HG02798 (cell line): ENCODE measurements at regions not wholly inside any gene's neighbourhood (a gene's known extent, or its start where the extent isn't known, plus 50 kb on each side); places are given as distances from the start of the nearest gene placed in this dataset.
"Not testable (repeated sequence)": the region's sequence is repeated elsewhere in the genome, so short reads cannot be mapped to it uniquely, and the experiment has no call there.

Source experiments
- ATAC-seq: cut with Tn5 transposase; IDR thresholded peaks from one replicate; pipeline ENCODE4 v1.9.1; 2021; ENCODE audit warnings: mild to moderate bottlenecking; ENCODE audit not compliant: unreplicated experiment, poor library complexity

DNA sequence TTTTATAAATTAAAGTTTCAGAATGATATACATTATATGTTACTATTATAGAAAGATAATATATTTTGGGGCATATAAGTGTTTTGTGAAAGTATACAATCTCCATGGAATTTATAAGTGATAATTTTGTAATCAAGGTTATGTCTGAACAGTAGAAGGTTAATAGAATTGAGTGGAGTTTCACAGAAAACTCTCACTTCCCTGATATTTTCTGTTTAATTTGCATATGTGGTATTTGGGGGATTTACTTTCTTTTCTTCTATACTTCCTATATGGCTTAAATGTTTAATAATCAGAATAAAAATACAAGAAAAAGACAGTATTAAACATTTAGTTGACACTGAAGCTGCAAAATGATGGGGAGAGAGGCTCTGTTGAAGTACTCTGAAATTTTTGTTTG is 848.5 kb downstream of the DACH1 start:
- ATAC-seq, result no peak

DNA sequence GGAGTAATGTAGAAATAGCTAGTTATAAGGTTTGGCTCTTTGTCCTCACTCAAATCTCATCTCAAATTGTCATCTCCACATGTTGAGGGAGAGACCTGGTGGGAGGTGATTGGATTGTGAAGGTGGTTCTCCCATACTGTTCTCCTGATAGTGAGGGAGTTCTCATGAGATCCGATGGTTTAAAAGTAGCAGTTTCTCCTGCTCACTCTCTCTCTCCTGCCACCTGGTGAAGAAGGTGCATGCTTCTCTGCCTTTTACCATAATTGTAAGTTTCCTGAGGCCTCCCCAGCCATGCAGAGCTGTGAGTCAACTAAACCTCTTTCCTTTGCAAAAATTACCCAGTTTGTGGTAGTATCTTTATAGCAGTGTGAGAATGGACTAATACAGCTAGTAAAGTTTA is 849.4 kb downstream of the DACH1 start:
- ATAC-seq, result no peak

DNA sequence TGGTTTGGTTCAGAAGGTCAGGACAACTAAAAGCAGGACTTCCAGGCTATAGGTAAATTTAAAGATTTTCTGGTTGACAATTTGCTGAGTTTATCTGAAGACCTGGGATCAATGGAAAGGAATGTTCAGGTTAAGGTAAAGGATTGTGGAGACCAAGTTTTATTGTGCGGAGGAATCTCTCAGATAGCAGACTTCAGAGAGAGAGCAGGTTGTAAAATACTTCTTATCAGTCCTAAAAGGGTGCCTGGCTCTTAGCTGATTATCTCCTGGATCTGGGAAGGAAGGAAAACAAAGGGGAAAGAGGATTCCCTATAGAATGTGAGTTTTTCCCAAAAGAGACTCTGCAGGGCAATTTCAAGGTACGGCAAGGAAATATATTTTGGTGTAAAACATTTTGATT is 851.5 kb downstream of the DACH1 start:
- no peak for ATAC-seq

DNA sequence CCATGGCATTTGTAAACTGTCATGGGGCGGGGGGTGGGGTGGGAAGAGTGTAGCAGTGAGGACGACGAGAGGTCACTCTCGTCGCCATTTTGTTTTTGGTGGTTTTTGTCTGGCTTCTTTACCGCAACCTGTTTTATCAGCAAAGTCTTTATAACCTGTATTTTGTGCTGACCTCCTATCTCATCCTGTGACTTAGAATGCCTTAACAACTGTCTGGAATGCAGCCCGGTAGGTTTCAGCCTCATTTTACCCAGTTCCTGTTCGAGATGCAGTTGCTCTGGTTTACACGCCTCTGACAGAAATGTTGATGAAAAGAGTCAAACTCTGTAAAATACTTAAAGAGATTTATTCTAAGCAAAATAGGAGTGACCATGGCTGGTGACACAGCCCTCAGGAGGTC is 852.0 kb downstream of the DACH1 start:
- ATAC-seq, result no peak

DNA sequence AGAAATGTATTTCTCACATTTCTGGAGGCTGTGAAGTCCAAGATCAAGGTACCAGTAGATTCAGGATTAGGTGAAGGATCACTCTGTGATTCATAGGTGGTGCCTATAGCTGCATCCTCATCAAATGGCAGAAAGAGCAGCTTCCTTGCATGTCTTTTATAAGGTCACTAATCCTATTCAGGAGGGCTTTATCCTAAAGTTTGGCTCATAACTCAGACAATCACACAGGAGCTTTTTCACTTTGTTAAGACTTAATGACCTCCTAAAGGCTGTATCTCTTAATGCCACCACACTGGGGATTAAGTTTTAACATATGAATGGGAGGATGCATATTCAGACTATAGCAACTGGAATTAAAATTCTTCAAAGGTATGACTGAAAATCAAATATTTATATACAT is 861.1 kb downstream of the DACH1 start:
- no peak for ATAC-seq

DNA sequence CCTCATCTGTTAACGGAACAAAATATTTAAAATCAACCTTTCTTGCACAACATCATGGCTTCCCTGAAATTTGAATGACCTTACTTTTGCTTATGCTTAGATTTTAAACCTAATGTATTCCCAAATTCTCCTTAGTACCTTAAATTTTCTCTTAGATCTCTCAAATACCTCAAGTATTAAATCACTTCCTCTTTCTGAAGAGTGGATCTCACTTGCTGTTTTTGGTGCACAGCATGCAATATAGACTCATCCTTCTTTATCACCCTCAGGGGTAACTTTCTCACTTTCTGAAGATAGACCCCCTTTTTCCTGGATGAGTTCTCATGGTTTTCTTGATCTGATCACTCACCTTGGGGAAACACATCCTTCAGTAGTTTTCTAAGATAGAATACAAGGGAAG is 871.7 kb downstream of the DACH1 start:
- no peak for ATAC-seq

DNA sequence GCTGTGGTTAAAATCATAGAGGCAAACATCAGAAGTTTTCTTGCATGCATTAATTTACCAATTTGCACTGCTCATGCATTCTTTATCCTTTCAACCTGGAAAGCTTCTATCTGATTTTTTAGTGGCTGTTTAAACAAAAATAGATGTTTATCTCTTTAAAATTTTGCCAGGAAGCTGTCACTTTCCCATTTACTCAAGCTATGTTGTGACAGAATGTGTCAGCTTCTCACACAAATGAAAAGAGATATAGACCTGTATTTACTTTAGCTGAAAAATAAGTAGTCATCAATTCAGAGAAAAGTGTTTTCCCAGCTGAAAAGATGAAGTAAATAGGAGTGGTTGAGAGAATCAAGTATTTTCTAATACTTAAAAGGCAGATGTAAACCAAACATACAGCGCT is 872.8 kb downstream of the DACH1 start:
- no peak for ATAC-seq

DNA sequence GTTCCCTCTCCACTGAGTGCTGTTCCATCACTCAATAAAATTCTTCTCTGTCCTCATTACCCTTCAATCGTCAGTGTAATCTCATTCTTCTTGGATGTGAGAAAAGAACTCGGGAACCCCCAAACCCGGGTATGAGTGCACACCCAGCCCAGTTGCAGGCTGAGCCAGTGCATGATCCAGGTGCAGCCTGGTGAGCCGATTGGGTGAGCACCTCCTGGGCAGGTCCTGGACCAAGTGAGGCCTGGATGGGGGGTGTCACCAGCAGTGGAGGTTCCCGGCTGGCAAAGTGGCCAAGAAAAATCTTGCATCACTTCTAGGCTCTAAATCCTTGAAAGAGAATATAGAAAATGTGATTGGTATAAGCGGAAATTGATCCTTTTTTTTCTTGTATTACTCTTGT is 878.8 kb upstream of the KLHL1 start:
- ATAC-seq, result no peak

DNA sequence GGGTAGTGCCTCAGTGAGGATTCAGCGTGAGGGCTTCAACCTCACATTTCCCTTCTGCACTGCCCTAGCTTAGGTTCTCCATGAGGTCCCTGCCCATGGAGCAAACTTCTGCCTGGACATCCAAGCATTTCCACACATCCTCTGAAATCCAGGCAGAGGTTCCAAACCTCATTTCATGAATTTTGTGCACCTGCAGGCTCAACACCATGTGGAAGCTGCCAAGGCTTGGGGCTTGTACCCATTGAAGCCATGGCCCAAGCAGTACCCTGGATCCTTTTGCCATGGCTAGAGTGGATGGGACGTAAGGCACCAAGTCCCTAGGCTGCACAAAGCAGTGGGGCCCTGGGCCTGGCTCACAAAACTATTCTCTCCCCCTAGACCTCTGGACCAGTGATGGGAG is 877.1 kb upstream of the KLHL1 start:
- no peak for ATAC-seq

DNA sequence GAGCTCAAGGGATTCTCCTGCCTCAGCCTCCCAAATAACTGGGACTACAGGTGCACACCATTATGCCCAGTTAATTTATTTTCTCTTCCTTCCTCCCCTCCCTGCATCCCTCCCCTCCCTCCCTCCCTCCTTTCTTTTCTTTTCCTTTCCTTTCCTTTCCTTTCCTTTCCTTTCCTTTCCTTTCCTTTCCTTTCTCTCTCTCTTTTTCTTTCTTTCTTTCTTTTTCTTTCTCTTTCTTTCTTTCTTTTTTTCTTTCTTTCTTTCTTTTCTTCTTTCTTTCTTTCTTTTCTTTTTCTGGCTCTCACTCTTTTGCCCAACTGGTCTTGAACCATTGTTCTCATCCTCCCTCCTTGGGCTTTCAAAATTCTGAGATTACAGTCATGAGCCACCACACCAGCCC is 873.0 kb upstream of the KLHL1 start:
- not testable (repeated sequence) for ATAC-seq

DNA sequence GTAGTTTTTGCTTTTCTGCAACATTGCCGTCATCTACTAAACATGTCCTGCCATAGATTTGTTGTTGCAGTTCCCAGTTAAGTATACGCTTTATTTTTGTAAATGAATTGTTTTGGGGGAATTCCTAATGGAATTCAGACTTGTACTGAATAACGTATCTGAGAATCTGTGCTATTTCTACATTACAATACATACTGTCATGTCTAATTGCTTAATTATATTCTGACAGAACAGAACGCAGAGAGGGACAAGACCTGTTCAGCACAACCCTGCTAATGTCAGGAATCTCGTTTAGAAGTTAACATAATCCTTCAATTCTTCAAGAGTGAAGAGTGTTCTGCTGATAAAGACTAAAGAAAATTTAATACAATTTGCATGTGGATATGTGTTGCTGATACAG is 861.1 kb upstream of the KLHL1 start:
- no peak for ATAC-seq

DNA sequence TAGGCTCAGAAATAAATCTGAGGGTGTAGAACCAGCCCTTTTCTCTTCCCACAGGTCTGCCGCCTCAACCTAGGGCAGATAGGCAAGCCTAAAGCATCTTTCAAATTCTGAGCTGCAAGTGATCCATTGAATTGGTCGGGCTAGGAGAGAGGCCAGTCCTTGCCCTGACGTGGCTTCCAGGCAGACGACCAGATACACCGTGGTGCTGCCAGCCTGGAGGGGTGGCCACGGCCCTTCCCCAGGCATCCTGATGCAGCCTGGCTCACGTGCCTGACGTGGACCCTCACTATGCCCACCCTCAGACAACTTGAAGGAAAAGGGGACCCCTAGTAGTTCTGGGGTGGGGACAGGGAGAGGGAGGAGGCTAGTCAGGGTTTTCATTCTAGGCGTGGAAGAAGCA is 859.3 kb upstream of the KLHL1 start:
- no peak for ATAC-seq

DNA sequence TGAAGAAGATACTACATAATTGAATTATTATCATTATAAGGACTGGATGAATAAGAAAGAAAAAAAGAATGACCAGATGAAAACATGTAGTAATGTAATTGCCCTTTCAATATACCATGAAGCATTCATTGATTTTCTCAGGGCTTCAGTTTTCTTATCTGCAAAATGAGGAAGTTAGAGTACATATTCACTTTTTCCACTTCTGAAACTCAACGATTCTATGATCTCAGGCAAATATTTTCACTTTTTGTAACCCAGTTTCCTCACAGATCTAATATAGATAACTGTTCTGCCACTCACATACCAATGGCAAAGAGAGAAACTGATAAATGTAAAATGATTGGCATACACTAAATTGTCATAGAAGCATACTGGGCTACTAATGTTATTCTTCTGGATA is 856.6 kb upstream of the KLHL1 start:
- ATAC-seq, result no peak

DNA sequence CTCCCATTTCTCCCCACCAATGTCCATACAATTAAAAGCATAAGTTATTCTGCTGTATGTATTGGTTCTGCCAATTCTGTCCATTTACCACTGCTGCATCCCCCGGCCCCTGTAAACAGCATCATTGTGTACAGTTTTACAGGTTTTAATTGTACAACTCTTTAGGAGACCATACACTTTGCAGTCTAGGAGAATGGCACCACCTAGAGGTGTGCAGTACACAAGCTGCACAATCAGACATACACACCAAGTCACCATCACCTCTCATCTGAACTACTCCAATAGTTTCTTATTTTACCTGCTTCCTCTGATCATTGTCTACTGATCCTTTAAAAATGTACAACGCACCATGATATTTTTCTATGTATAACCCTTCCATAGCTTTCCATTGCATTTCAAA is 855.9 kb upstream of the KLHL1 start:
- no peak for ATAC-seq

DNA sequence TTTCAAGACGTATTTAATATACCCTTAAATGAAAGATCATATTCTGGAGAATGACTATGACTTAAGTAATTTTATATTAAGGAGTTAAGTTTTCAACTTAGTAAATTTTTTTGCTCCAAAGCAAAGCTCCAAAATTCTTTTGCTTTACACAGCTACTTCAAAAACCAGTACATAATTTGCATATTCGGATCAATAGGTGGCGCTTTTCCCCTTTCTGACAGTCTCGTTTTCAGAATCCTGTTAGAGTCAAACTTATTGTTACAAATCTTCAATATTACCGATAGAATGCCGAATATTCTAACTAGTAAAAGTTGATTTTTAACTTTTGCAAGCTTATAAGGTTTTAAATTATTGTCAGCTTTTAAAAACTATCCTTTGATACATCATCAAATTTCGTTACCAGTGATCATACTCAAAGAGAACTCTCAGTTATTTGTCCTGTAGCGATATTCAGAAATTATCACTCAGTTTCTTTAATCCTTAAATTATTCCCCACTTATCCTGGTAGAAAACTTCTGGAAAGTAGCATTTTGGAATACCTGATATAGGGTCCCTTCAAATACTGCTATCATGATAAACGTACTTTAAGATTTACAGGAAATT is 852.7 kb upstream of the KLHL1 start:
- ATAC-seq, result peak; percentile 73

DNA sequence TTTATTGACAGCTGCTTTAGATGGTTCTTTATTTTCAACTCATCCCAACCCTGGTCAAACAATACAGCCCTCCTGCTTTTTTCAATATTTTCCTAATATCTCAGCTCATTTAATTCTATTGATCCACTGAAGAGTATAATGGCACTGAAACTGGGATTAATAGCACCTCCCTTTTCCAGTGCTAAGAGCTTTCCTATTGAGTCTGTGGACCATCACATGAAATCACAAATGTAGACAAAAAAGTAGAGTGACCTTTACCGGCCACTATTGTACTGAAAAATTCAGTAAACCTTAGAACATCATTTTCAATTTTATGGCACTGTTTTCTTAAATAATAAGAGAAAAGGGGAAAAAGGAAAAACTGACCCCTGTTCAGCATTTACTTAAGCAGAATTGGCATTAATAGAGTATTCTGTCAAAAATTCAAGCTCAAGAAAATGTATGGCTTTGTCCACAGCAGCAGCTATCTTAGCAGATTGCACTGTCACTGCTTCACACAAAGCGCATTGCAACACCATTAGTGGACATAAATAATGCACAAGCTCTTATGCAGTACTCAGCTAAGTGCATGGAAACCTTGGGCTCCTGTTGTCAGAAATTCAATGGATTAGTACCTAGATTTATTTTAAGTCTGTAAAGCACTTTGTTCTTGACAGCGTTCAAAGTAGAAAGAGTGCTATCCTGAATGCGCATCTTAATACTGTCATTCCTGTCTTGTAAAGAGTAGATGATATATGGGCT is 851.0 kb upstream of the KLHL1 start:
- no peak for ATAC-seq

DNA sequence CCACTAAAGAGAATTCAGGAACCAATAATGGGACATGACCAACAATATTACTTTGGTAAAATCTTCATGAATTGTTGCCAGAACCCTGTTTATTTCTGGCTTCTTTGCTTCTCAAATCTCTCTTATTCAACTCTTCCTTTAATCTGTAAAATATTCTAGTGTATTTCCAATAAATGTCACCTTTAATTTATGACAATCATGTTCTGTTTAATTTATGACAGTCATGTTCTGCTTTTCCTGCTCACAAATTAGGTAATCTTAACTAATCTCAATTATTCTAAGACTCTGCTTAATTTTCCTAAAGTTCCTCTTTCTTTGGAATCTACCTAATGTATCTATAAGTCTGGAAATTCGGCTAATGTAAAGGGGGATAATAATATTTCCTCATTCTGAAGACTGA is 847.6 kb upstream of the KLHL1 start:
- ATAC-seq, result no peak

DNA sequence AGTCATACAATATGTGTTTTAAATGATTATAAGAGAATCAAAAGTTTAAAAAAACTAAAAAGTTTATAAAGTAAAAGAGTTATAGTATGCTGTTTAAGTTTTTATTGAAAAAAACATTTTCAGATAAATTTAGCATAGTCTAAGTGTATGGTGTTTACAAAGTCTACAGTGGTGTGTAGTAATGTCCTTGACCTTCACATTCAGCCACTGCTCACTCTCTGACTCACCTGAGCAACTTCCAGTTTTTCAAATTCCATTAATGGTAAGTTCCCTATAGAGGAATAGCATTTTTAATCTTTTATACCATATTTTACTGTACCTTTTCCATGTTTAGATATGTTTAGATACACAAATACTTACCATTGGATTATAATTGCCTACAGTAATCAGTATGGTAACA is 842.4 kb upstream of the KLHL1 start:
- ATAC-seq, result no peak

DNA sequence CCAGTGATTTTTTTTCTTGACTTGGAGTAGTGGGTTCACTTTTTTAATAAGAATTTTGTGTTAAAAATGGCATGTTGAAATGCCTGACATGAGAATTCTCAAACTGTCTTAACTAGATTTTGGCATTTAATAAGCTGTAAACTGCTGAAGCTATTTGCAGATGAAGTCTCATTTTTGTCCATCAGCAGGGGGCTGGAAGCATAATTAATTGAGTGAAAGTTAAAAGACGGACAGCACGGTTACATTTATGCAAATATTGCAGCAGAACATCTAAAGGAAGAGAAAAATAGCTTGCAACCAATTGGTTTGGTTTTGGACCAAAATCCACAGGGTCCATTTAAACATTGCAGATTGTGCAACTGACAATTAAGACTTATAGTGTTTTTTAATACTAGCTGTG is 837.3 kb upstream of the KLHL1 start:
- no peak for ATAC-seq

DNA sequence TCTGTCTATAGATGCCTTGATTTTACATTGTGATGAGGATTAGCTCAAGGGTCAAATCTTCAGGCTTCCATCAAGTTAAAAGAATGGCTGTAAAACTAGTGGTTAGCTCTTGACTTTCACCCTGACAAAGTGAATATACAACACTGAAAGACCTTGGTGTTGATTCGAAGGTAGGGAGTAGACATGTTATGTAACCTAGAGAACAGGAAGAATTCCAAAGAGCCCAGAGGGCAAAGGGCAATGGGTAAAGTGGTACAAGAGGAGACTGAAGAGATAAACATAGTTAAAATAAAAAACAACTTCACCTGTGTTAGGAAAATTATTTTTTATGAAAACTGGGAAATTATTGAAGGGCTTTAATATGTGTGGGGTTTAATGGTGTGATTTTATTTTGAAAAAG is 833.2 kb upstream of the KLHL1 start:
- ATAC-seq, result no peak

DNA sequence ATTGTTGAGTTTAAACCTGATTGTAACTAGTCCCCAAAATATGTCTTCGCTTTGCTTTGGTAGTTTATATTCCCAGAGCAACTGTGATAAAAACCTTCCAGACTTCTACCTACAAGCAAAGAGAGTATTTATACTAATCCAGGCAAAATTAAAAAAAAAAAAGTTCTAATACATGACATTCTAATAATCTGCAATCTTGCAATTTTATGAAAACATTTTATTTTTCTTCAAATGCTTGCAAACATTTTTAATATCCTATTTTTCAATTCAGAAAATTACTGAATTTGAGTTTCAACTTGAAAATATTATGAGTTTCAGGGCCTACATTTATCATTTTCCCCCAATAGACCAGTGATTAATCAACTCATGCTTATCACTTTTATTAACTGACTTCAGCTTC is 830.2 kb upstream of the KLHL1 start:
- ATAC-seq, result no peak

DNA sequence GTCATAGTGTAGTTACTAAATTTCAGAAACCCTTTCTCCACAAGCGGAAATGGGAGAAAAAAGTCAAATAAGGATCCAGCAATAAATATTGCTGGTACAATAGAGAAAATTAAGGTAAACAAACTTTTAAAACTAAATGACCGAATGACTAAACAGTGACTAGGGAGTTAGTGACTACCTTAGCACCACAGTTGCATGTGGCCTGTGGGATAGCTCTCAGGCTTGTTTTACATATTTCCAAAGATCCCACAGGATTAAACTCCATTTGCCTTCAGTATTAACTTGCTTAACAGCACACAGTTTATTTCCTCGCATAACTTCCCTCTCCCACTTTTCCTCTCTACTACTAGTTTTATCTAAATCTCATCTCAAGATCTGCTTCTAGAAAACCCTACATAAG is 824.3 kb upstream of the KLHL1 start:
- ATAC-seq, result no peak
